HG02588 (cell line): ENCODE measurements at regions not wholly inside any gene's neighbourhood (a gene's known extent, or its start where the extent isn't known, plus 50 kb on each side); places are given as distances from the start of the nearest gene placed in this dataset.
"Not testable (repeated sequence)": the region's sequence is repeated elsewhere in the genome, so short reads cannot be mapped to it uniquely, and the experiment has no call there.

Experiments used
- ATAC-seq: cut with Tn5 transposase; IDR thresholded peaks from one replicate; pipeline ENCODE4 v1.9.1; 2021; ENCODE audit warnings: mild to moderate bottlenecking, moderate library complexity; ENCODE audit not compliant: unreplicated experiment

- no peak for ATAC-seq
Observed at GRCh38 chr7:83832009-83832408, 183.1 kb upstream of the SEMA3E start.

- ATAC-seq = no peak
Observed at GRCh38 chr7:83827036-83827435, 178.1 kb upstream of the SEMA3E start.

- no peak for ATAC-seq
Observed at GRCh38 chr7:83824214-83824613, 175.3 kb upstream of the SEMA3E start.

GRCh38 chr7:83821866-83822265, 172.9 kb upstream of the SEMA3E start:
- no peak for ATAC-seq

GRCh38 chr7:83820641-83821040, 171.7 kb upstream of the SEMA3E start:
- no peak for ATAC-seq

GRCh38 chr7:83819911-83820310, 171.0 kb upstream of the SEMA3E start:
- no peak for ATAC-seq

GRCh38 chr7:83814480-83814879, 165.5 kb upstream of the SEMA3E start:
- ATAC-seq = no peak

GRCh38 chr7:83812563-83812962, 163.6 kb upstream of the SEMA3E start:
- not testable (repeated sequence) for ATAC-seq

GRCh38 chr7:83808982-83809381, 160.0 kb upstream of the SEMA3E start:
- no peak for ATAC-seq

GRCh38 chr7:83807774-83808173, 158.8 kb upstream of the SEMA3E start:
- no peak for ATAC-seq

- no peak for ATAC-seq
Observed at GRCh38 chr7:83806538-83806937, 157.6 kb upstream of the SEMA3E start.

- no peak for ATAC-seq
Observed at GRCh38 chr7:83799333-83799732, 150.4 kb upstream of the SEMA3E start.

GRCh38 chr7:83798489-83798888, 149.6 kb upstream of the SEMA3E start:
- peak; percentile 58 for ATAC-seq

GRCh38 chr7:83796760-83797159, 147.8 kb upstream of the SEMA3E start:
- peak; percentile 45 for ATAC-seq

- no peak for ATAC-seq
Observed at GRCh38 chr7:83794829-83795228, 145.9 kb upstream of the SEMA3E start.

GRCh38 chr7:83793558-83793957, 144.6 kb upstream of the SEMA3E start:
- no peak for ATAC-seq

- no peak for ATAC-seq
Observed at GRCh38 chr7:83791737-83792136, 142.8 kb upstream of the SEMA3E start.

- no peak for ATAC-seq
Observed at GRCh38 chr7:83786858-83787257, 137.9 kb upstream of the SEMA3E start.

GRCh38 chr7:83782628-83783027, 133.7 kb upstream of the SEMA3E start:
- no peak for ATAC-seq

GRCh38 chr7:83778073-83778443, 129.1 kb upstream of the SEMA3E start:
- no peak for ATAC-seq

- ATAC-seq = no peak
Observed at GRCh38 chr7:83777406-83778072, 128.6 kb upstream of the SEMA3E start.

GRCh38 chr7:83769407-83769806, 120.5 kb upstream of the SEMA3E start:
- no peak for ATAC-seq

- ATAC-seq = no peak
Observed at GRCh38 chr7:83751217-83751616, 102.3 kb upstream of the SEMA3E start.
